ENCODE measurements at regions not wholly inside any gene's neighbourhood (a gene's known extent, or its start where the extent isn't known, plus 50 kb on each side); places are given as distances from the start of the nearest gene placed in this dataset.

GRCh38 chrX:131729295-131729694 is 185.4 kb downstream of the OR13H1 start:
- POLR2A ChIA-PET = no interaction called here
- no peak for ATAC-seq
- Histone ChIP-seq H3K36me3 (ENCODE audit: control insufficient read depth in 1 of 2, insufficient read depth in 2 of 2, low read length in 2 of 2) (no peaks in the 10 kb centered on the region), H3K4me1 (ENCODE audit: control insufficient read depth in 1 of 2, insufficient read depth in 2 of 2, low read length in 2 of 2) (no peaks in the 10 kb centered on the region), H3K9me2 (ENCODE audit: insufficient read depth) (no peaks in the 10 kb centered on the region), H2AFZ (ENCODE audit: low read depth, low read length, poor library complexity, severe bottlenecking) (no peak overlapping the region), H4K20me1 (ENCODE audit: insufficient read depth) (no peaks in the 10 kb centered on the region), H3K79me2 (ENCODE audit: insufficient read depth, low read length) (no peaks in the 10 kb centered on the region), H3K9ac (ENCODE audit: low read length) (no peak overlapping the region), H3K4me2 (ENCODE audit: low read length) (no peak overlapping the region), H3K4me3 (replicated peaks in 1 of 2; ENCODE audit: low read depth in 1 of 2, low read length in 2 of 2) (no peak overlapping the region), H3K27me3 (ENCODE audit: insufficient read depth, low read length) (no peaks in the 10 kb centered on the region), H3K27ac (ENCODE audit: low read depth, low read length) (no peak overlapping the region), H3K9me3 (ENCODE audit: control insufficient read depth in 1 of 2, insufficient read depth in 1 of 2, low read depth in 1 of 2, low read length in 2 of 2) (no peaks in the 10 kb centered on the region)
- intact Hi-C loops (cut with micrococcal nuclease) = no loop called here
- no peak for DNase-seq (ENCODE audit: low read depth, low spot score)
- no TSS peak for BruUV-seq (replicated peaks)
- RAD21 ChIA-PET (ENCODE audit: low non-redundant PET in 1 of 2, low total read pairs in 2 of 2, uncharacterized antibody in 2 of 2, unreplicated experiment in 2 of 2) = no interaction called here
- CTCF ChIA-PET = no interaction called here
- TF ChIP-seq, protein P1, sequence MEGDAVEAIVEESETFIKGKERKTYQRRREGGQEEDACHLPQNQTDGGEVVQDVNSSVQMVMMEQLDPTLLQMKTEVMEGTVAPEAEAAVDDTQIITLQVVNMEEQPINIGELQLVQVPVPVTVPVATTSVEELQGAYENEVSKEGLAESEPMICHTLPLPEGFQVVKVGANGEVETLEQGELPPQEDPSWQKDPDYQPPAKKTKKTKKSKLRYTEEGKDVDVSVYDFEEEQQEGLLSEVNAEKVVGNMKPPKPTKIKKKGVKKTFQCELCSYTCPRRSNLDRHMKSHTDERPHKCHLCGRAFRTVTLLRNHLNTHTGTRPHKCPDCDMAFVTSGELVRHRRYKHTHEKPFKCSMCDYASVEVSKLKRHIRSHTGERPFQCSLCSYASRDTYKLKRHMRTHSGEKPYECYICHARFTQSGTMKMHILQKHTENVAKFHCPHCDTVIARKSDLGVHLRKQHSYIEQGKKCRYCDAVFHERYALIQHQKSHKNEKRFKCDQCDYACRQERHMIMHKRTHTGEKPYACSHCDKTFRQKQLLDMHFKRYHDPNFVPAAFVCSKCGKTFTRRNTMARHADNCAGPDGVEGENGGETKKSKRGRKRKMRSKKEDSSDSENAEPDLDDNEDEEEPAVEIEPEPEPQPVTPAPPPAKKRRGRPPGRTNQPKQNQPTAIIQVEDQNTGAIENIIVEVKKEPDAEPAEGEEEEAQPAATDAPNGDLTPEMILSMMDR (IDR thresholded peaks at IDR 0.05 in 2 of 3, conservative IDR thresholded peaks at IDR 0.05 in 1 of 3; ENCODE audit: borderline replicate concordance in 1 of 3, insufficient read depth in 1 of 3, low read depth in 2 of 3, low read length in 2 of 3) = no peak
- TF ChIP-seq POLR2A (IDR thresholded peaks at IDR 0.05; ENCODE audit: borderline replicate concordance, extremely low read depth, insufficient read depth, insufficient read length) (no peak), SRF (IDR thresholded peaks at IDR 0.05; ENCODE audit: low read depth) (no peak), RAD21 (IDR thresholded peaks at IDR 0.05; ENCODE audit: low read depth) (no peak), EZH2phosphoT487 (IDR thresholded peaks at IDR 0.05; ENCODE audit: borderline replicate concordance) (no peak), ELF1 (IDR thresholded peaks at IDR 0.05; ENCODE audit: borderline replicate concordance, low read depth) (no peak), YY1 (IDR thresholded peaks at IDR 0.05; ENCODE audit: extremely low read depth, insufficient replicate concordance, low read depth, low read length) (no peak), TCF7L2 (IDR thresholded peaks at IDR 0.05; ENCODE audit: borderline replicate concordance, extremely low read depth, insufficient read depth, insufficient read length) (no peak), REST (IDR thresholded peaks at IDR 0.05; ENCODE audit: low read depth) (no peak), POLR2AphosphoS5 (IDR thresholded peaks at IDR 0.05; ENCODE audit: low read depth, low read length) (no peak), SIN3A (IDR thresholded peaks at IDR 0.05; ENCODE audit: low read depth) (no peak), JUND (IDR thresholded peaks at IDR 0.05) (no peak), ZNF274 (IDR thresholded peaks at IDR 0.05; ENCODE audit: low read depth, low read length) (no peak), ZFX (IDR thresholded peaks at IDR 0.05) (no peak)
- TF ChIP-seq, protein P2, sequence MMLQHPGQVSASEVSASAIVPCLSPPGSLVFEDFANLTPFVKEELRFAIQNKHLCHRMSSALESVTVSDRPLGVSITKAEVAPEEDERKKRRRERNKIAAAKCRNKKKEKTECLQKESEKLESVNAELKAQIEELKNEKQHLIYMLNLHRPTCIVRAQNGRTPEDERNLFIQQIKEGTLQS (IDR thresholded peaks at IDR 0.05) = no peak
